ENCODE measurements at regions not wholly inside any gene's neighbourhood (a gene's known extent, or its start where the extent isn't known, plus 50 kb on each side); places are given as distances from the start of the nearest gene placed in this dataset.

DNA sequence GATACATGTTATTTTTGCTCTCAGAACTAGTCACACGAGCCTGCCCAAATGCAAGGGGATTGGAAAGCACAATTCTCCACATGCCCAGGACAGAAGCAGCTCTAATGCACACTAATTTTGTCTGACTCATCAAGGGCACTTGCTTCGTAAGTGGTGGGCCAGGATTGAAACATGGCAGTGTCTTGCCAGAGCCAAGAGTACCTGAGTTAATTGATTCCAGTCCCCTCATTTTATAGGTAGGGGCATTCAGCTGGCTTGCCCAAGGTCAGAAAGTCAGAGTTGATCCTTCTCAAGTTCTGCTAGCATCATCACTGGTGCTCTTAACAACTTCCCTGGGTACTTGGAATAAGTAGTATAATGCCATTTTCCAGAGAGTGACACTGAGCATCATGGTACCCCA is 356.1 kb downstream of the ZNF326 start:
- no peak for TF ChIP-seq CTCF (IDR thresholded peaks at IDR 0.05)
- TF ChIP-seq POLR2AphosphoS5 (IDR thresholded peaks at IDR 0.05), result no peak

All from gastroesophageal sphincter (tissue), 3 donors.